ENCODE measurements at regions not wholly inside any gene's neighbourhood (a gene's known extent, or its start where the extent isn't known, plus 50 kb on each side); places are given as distances from the start of the nearest gene placed in this dataset.

GRCh38 chr18:41504316-41504715 is 450.7 kb upstream of the PIK3C3 start:
- no peak for TF ChIP-seq CTCF (conservative IDR thresholded peaks at IDR 0.05; ENCODE audit: low read depth in 2 of 2)
- TF ChIP-seq POLR2AphosphoS5 (IDR thresholded peaks at IDR 0.05; ENCODE audit: low read depth), result no peak

Data from GM23338 (cell line).